ENCODE measurements at regions not wholly inside any gene's neighbourhood (a gene's known extent, or its start where the extent isn't known, plus 50 kb on each side); places are given as distances from the start of the nearest gene placed in this dataset.

DNA sequence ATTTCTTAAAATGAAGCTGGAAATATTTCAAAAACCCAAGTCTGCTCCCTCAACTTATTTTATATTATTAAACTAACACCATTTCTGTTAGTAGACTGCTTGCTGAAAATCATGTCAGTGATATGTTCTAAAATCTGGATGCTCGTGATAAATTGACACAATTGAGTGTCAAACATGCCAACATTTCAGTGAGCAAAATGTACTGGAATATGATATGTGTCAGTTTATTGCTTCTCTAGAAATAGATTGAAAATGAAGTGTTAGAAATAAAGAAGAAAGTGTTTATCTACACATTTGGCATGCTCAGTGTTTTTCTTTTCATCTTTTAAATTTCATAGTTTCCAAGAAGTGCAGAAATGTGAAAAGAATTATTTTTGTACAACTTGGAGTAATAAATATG, 624.6 kb downstream of the SI start (continued):
- TF ChIP-seq, protein P1, sequence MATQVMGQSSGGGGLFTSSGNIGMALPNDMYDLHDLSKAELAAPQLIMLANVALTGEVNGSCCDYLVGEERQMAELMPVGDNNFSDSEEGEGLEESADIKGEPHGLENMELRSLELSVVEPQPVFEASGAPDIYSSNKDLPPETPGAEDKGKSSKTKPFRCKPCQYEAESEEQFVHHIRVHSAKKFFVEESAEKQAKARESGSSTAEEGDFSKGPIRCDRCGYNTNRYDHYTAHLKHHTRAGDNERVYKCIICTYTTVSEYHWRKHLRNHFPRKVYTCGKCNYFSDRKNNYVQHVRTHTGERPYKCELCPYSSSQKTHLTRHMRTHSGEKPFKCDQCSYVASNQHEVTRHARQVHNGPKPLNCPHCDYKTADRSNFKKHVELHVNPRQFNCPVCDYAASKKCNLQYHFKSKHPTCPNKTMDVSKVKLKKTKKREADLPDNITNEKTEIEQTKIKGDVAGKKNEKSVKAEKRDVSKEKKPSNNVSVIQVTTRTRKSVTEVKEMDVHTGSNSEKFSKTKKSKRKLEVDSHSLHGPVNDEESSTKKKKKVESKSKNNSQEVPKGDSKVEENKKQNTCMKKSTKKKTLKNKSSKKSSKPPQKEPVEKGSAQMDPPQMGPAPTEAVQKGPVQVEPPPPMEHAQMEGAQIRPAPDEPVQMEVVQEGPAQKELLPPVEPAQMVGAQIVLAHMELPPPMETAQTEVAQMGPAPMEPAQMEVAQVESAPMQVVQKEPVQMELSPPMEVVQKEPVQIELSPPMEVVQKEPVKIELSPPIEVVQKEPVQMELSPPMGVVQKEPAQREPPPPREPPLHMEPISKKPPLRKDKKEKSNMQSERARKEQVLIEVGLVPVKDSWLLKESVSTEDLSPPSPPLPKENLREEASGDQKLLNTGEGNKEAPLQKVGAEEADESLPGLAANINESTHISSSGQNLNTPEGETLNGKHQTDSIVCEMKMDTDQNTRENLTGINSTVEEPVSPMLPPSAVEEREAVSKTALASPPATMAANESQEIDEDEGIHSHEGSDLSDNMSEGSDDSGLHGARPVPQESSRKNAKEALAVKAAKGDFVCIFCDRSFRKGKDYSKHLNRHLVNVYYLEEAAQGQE (IDR thresholded peaks at IDR 0.05; ENCODE audit: borderline replicate concordance) = no peak
- TF ChIP-seq, protein P1 (CRISPR knock-in tag; IDR thresholded peaks at IDR 0.05; ENCODE audit: low read depth) = no peak

- no peaks in the 10 kb centered on the region for H3K36me3 ChIP-seq (ENCODE audit: control insufficient read depth, insufficient read depth, low read length)
- no peak overlapping the region for H3K4me3 ChIP-seq
- no peak for TF ChIP-seq ZFP30 (CRISPR knock-in tag; IDR thresholded peaks at IDR 0.05; ENCODE audit: borderline replicate concordance)
- TF ChIP-seq, protein P2, sequence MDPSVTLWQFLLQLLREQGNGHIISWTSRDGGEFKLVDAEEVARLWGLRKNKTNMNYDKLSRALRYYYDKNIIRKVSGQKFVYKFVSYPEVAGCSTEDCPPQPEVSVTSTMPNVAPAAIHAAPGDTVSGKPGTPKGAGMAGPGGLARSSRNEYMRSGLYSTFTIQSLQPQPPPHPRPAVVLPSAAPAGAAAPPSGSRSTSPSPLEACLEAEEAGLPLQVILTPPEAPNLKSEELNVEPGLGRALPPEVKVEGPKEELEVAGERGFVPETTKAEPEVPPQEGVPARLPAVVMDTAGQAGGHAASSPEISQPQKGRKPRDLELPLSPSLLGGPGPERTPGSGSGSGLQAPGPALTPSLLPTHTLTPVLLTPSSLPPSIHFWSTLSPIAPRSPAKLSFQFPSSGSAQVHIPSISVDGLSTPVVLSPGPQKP (CRISPR knock-in tag; IDR thresholded peaks at IDR 0.05) = no peak
- no peak for TF ChIP-seq SP2 (IDR thresholded peaks at IDR 0.05; ENCODE audit: extremely low read depth, low read depth, low read length, poor library complexity, severe bottlenecking)
- TF ChIP-seq NR1H2 (CRISPR knock-in tag; IDR thresholded peaks at IDR 0.05) = no peak
- no peak for TF ChIP-seq NFATC3 (IDR thresholded peaks at IDR 0.05)
- TF ChIP-seq TCF7 (IDR thresholded peaks at IDR 0.05; ENCODE audit: borderline replicate concordance) = no peak
- TF ChIP-seq KDM5B (IDR thresholded peaks at IDR 0.05; ENCODE audit: insufficient replicate concordance, low read depth, low read length) = no peak
- no peak for TF ChIP-seq ZNF586 (CRISPR knock-in tag; conservative IDR thresholded peaks at IDR 0.05)
- TF ChIP-seq TGIF2 (CRISPR knock-in tag; IDR thresholded peaks at IDR 0.05) = no peak
- FAIRE-seq (no peak), DNase-seq (ENCODE audit: extremely low read depth in 1 of 4, low spot score in 3 of 4) (no peak), ATAC-seq (no peak)
- whole genome bisulfite sequencing (ENCODE audit: insufficient coverage, low coverage, missing lambda C conversion rate) = 0% methylated on average over 1 of the region's 1 CpG
- no peaks in the 10 kb centered on the region for H3K4me1 ChIP-seq (replicated peaks in 1 of 2; ENCODE audit: control insufficient read depth in 2 of 2, insufficient read depth in 2 of 2, low read length in 2 of 2)
- H3K79me2 ChIP-seq (ENCODE audit: control insufficient read depth, insufficient read depth, low read length) = no peaks in the 10 kb centered on the region
- intact Hi-C loops (cut with micrococcal nuclease) = no loop called here
- H3K9ac ChIP-seq (ENCODE audit: insufficient read depth in 1 of 2, low read depth in 2 of 2, low read length in 2 of 2) = no peak overlapping the region
- no peaks in the 10 kb centered on the region for H4K20me1 ChIP-seq (replicated peaks; ENCODE audit: control insufficient read depth, insufficient read depth, low read length)
- in situ Hi-C loops (cut with MboI) = no loop called here
- no peak overlapping the region for H3K27ac ChIP-seq (ENCODE audit: extremely low read depth, low read depth, low read length)
- no peaks in the 10 kb centered on the region for H3K9me1 ChIP-seq (ENCODE audit: control insufficient read depth, insufficient read depth, low read length)
- ChIA-PET POLR2A (no interaction called here), CTCF (ENCODE audit: low intra/inter-chr PET ratio) (no interaction called here)
- no peaks in the 10 kb centered on the region for H3K9me3 ChIP-seq (replicated peaks; ENCODE audit: control insufficient read depth, insufficient read depth, low read depth, low read length)
- no peaks in the 10 kb centered on the region for H3K27me3 ChIP-seq (ENCODE audit: control insufficient read depth in 2 of 2, insufficient read depth in 2 of 2, low read length in 2 of 2)
- BruUV-seq (replicated peaks) = no TSS peak
- no peak overlapping the region for H2AFZ ChIP-seq (ENCODE audit: low read depth, low read length)
- H3K4me2 ChIP-seq (ENCODE audit: insufficient read depth, low read length) = no peak overlapping the region
Observed at GRCh38 chr3:164452707-164453106, 625.6 kb downstream of the SI start.
